Right ventricle myocardium inferior (tissue), 1 donor: ENCODE measurements at regions not wholly inside any gene's neighbourhood (a gene's known extent, or its start where the extent isn't known, plus 50 kb on each side); places are given as distances from the start of the nearest gene placed in this dataset.

Experiments
- ATAC-seq: fragments of 200-7000 bp; cut with Tn5 transposase; one replicate; pipeline ENCODE4 v1.9.1; 2020; ENCODE audit warnings: mild to moderate bottlenecking, moderate library complexity
- DNase-seq: peaks from one replicate; pipeline ENCODE4 v3.0.0; 2021; ENCODE audit errors: missing footprints
- intact Hi-C: fragments of 100-400 bp; cut with DNase I; formaldehyde crosslinking; loops from one replicate; pipeline ENCODE4 v1.11.0; 2022
- donor health status: DM: no; HTN: yes; CAD: no; lungs with severe emphysema.

DNA sequence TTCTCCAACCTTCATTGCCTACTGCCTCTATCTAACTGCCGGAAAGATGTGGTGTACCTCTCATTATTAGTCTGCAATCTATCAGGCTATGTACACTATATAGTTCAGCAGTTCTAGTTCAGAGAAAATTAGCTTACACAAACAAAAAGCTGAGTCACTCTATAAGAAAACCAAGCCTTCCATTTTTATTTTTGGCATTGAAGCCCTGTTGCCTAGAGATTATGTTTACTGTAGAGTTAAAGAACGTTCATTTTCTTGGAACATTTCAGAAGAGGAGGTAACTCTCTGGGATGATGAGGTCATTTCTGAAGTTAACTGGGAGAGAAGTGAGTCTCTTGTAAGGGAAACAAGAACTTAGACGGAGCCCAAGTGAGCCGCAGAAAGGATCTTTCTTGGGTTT, 133.5 kb downstream of the FAM124B start:
- no peak for ATAC-seq
- intact Hi-C loops: no loop called here
- no peak for DNase-seq

DNA sequence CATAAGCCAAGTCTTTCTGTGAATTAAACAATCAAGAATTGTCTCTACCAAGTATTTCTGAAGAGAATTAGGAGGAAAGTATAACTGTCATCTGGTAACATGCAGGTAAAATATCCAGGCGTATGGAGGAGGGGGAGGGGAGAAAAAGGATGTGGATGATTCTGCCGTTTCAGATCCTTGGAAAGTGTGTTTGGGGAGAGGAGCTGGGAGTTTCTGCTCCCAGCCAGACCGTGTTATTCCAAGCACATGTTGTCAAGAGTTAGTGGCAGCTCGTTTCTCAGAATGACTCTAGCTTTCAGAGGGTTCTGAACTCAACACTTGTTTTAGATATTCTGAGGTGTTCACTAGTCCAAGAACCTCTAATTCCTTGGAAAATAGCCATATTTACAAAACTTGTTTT, 137.6 kb downstream of the FAM124B start:
- intact Hi-C loops: no loop called here
- DNase-seq (no peak), ATAC-seq (no peak)

DNA sequence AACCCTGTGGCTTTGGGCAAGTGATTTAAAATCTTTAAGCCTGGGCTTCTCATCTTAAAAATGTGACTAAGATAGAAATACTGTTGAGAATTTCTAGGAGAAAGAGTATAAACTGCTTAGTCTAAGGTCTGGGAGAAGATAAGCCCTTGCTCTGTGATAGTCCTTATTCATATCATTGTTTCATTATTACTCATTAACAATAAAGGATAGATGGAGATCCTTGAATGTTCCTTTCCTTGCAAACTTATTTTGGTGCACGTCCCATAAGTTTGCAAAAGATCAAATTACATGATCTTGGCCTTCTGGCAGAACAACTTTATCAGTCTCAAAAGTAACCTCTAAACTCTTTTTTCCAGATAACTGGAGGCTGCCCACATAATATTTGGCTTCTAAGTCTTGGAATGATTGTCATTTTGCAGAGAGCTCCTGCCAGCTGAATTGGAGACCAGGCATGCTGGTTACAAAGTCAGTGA, 138.3 kb downstream of the FAM124B start:
- DNase-seq (no peak), ATAC-seq (no peak)
- intact Hi-C loops: no loop called here

DNA sequence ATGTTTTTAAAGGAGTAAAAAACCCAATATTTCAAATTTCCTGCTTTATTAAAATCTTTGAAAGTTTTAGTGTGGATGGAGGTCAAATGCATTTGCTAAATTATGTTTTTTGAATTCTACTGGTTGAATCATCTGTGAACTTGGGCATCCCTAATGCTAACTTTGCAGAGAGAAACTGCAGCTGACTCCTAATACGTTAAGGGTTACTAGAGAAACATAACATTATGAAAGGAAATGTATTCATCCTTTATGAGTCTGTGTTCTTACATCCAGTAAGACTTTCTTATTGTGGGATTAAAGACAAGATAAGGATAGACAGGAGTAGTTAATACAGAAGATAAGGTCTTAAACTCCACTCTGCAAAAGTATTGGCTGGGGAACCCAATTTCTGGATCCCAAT, 140.6 kb downstream of the FAM124B start:
- intact Hi-C loops: no loop called here
- DNase-seq (no peak), ATAC-seq (no peak)

DNA sequence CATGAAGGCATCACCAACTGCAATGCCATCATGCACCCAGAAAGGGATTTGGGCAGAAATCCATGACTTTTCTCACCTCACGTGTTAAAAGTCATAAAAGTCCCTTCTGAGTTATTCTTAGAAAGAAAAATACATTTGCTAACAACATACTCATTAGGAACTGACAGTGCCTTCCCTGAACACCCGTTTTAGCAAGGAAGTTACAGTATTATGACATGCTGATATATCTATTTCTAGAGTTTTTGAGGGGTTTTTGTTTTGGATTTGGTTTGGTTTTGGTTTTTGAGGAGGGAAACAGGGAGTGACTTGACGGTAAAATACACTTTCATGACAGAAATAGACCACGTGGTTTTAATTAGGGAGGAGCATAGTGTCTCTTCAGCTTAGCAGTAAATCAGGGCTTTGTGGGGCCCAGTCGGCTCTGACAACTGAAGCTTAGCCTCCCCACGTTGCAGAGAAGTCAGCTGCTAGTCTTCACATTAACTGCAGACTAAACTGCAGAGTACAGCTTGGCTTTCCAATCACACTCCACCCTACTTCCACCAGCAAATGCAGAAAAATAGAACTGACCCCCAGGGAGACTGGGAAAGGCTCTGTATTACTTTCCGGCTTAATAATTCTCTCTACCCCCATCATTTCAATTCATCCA, 141.4 kb downstream of the FAM124B start:
- intact Hi-C loops: no loop called here
- no peak for DNase-seq
- peak; percentile 23 for ATAC-seq

DNA sequence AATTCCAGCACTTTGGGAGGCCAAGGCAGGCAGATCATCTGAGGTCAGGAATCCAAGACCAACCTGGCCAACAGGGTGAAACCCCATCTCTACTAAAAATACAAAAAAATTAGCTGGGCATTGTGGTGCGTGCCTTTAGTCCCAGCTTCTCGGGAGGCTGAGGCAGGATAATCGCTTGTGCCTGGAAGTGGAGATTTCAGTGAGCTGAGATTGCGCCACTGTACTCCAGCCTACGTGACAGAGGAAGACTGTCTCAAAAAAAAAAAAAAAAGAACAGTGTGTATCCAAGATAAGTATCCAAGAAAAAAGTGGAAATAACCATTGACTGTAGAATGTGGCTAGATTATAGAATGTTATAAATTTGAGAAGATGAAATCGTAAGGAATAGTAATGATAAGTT, 142.1 kb downstream of the FAM124B start:
- intact Hi-C loops: no loop called here
- no peak for ATAC-seq
- no peak for DNase-seq

DNA sequence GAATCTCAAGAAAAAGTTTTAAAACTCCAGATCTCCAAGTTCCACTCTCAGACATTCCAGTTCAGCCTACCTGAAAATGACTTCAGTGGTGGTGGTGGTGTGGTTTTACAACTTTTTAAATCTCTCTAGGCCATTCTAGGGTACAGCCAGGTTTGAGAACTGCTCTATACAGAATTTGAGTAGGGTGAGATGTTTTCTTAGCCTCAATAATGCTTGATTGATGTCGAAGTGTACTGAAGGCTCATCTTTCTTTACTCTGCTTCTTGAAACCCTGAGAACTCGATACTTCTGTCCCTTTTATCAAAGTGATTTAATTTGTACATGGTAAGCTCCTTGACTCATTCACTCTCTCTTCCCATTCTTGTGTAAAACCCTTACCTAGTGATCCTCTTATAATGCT, 143.8 kb downstream of the FAM124B start:
- ATAC-seq (no peak), DNase-seq (no peak)
- intact Hi-C loops: no loop called here

DNA sequence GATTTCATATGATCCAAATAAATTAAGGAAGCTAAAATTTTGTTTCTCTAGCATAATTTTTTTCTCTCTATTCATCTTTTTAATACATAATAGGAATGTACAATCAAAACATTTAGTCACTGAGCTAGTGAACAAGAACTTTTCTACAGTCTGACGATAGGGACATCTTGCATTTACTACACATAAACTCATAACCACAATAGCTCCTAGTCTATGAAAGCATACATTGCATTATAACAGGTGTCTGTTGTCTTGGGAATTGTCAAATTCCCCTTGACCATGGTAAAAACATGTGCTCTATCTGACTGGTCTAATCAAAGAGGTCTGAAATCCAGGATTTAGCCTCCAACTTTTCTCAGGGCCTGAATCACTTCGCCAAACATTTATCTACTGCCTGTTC, 144.8 kb downstream of the FAM124B start:
- intact Hi-C loops: no loop called here
- ATAC-seq (no peak), DNase-seq (no peak)

DNA sequence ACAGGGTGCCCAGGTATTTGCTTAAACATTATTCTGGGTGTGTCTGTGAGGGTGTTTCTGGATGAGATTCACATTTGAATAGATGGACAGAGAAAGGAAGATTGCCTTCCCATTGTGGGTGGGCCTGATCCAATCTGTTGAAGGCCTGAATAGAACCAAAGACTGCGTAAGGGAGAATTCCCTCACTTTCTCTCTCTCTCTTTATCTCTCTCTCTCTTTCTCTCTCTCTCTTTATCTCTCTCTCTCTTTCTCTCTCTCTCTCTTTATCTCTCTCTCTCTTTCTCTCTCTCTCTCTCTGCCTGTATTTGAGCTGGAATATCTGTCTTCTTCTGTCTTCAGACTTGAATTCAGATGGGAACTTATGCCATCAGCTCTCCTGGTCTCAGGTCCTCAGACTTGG, 148.4 kb downstream of the FAM124B start:
- intact Hi-C loops: no loop called here
- no peak for ATAC-seq

DNA sequence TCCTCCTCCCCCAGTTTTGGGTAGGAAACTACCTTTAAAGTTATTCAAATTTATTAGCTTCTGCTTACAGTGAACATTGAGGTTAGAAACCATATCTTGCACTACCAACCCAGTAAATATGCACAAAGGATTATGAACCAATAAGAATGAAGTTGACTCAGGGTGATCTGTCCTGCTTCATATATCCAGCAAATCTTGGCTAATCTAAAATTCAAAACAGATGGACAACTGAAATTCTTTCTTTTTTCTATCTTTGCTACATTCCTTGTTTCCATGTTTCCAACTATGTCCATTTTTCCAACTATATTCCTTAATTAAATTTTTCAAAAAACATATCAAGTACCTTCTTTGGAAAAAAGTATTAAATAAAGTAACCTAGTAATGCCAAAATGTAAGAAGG, 149.3 kb downstream of the FAM124B start:
- DNase-seq: no peak
- ATAC-seq: no peak
- intact Hi-C loops: no loop called here

More for the DNA sequence above, 148.4 kb downstream of the FAM124B start:
- no peak for DNase-seq

DNA sequence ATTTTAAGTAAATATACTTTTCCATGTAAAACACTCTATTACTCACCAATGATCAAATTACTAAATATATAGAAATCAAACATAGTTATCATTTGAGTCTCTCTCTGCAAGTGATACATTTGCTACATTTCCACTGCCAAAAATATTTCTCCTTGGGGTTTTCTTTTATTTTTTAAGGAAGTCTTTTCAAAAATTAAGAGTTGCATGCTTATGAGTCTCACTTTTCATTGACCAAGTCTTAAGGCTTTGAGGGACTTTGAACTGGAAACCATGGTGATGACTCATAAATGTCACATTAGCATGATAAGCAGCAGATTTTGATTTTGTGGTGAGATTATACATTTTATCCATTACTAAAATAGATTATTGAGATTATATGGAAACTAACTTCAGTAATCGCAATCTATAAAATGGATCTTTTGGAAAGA, 152.9 kb downstream of the FAM124B start:
- intact Hi-C loops: no loop called here
- no peak for ATAC-seq
- DNase-seq: no peak

DNA sequence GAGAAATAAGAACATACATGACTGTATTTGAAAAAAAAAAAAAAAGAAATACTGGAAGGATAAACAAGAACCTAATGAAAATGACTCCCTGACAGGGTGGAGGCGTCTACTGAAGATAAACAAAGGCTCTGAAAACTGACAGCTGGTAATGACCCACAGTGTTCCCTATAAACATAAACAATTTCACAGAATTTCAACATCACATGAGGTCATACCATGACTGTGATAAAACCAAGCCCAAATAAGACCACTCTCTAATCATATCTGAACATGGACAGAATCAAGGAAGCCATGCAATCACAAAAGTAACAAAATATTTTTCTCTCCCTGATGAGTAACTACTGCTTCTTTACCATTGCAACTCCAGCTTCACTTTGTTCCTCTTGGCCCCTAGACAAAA, 159.3 kb downstream of the FAM124B start:
- intact Hi-C loops: no loop called here
- peak; percentile 37 for ATAC-seq
- no peak for DNase-seq

DNA sequence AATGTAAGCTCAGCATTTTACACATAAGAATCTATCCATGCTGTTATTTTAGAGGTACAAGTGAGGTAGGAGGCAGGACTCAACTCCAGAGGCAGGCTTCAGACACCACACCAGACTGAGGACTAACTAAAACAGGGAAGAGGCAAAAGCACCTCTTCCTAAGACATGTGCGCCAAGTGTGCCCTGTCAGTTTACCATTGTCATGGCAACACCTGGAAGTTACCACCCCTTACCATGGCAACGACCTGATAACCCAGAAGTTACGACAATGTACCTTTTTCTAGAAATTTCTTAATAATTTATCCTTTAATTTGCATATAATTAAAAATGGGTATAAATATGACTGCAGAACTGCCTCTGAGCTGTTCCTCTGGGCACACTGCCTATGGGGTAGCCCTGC, 160.1 kb downstream of the FAM124B start:
- no peak for ATAC-seq
- intact Hi-C loops: no loop called here

DNA sequence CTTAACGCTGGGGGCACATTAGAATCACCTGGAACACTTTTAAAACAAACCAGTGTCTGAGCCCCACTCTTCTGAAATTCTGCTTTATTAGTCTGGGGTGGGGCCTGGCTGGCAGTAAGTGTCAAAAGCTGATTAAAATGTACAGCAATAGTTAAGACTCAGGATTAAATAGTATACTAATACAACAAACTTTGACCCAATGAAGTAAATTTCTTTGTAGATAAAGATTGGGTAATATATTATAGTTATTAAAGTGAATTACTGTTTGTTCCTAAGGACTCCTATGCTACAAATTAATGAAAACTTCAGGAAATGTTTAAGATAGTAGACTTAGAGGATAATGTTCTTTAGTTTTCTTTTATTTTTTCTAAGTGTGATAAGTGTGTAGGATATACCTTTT, 160.9 kb downstream of the FAM124B start:
- intact Hi-C loops: no loop called here
- no peak for ATAC-seq
- no peak for DNase-seq

More for the DNA sequence above, 160.1 kb downstream of the FAM124B start:
- no peak for DNase-seq

DNA sequence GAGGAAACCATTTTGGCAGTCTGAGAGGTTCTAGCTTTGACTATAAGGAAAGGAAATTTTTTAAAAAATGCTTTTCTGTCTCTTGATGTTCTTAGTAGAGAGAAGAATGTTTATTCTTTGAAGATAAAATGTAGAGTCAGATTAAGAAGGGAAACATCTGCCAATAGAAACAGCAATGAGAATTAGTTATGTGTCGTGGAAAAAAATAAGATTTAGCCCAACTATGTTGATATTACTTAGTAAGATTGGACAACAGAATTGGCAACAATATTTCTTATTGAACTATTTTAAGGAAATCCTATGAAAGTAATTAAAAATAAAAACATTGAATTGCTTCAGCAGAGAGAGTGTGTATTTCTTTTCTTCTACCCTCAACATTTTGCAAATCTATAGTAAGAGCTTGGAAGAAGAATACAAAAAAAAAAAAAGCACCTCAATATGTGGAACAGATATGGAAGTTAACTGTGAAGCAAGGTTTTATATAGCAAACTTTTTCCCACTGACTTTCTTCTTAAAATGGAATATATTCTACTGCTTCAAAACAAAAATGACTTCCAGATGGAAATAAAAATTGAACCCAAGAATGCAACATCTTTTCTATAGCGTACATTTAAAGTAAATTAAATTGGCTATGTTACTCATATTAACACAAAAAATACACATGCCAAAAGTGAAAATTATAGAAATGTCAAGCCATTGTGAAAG, 177.9 kb downstream of the FAM124B start:
- DNase-seq (no peak), ATAC-seq (no peak)
- intact Hi-C loops: no loop called here

DNA sequence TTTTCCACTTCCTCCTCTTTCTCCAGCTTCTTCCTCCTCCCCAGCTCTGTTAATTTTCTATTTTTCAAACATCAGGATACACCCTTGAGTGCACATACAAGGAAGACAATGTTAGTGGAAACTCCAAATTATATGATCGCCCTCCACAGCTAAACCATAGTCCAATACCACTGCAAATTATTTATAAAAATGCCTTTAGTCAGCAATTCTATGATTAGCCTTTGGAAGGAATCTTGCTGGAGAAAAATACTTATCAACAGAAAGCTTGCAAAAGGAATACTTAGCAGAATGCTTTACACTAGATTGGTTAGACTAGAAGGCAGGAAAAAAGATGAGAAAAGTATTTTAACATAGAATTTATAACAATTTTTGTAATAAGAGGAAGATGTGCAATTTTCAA, 178.9 kb downstream of the FAM124B start:
- DNase-seq: no peak
- intact Hi-C loops: no loop called here
- no peak for ATAC-seq

DNA sequence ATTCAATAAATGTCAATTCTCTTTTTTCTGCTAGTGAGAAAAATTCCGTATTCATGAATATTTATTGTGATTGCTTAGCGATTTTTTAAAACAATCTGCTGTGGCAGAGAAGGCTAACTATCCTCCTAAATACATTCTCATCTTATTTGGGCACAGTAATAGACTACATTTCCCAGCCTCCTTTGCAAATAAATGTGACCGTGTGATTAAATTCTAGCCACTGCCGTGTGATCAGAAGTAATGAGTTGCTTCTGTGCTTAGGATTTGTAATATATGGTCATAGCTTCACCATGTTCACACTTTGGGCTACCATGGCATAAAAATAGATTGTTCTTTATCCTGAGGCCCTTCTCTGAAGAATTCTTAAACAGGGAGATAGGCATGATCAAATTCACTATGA, 179.6 kb downstream of the FAM124B start:
- intact Hi-C loops: no loop called here
- no peak for ATAC-seq

DNA sequence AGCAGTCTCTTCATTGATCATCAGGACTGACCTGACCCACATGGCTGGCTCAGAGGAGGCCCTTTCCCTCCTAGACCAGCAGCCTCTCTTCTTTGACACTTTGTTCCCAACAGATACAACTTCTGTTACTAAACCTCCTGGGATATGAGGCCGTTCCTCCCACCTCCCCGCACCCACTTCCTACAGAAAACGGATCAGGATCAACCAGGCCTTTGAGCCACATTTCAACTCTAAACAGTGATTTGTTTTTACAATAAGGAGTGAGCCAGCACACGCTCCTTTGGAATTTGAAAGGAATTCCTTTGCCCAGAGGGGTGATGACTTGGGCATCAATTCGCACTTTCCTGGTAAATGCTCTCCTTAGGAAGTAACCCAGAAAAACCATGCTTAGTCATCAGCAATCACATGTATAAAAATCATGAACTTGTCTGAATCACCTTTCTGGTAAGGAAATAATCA, 180.4 kb downstream of the FAM124B start:
- intact Hi-C loops: no loop called here
- no peak for ATAC-seq
- DNase-seq: no peak

More for the DNA sequence above, 179.6 kb downstream of the FAM124B start:
- no peak for DNase-seq

DNA sequence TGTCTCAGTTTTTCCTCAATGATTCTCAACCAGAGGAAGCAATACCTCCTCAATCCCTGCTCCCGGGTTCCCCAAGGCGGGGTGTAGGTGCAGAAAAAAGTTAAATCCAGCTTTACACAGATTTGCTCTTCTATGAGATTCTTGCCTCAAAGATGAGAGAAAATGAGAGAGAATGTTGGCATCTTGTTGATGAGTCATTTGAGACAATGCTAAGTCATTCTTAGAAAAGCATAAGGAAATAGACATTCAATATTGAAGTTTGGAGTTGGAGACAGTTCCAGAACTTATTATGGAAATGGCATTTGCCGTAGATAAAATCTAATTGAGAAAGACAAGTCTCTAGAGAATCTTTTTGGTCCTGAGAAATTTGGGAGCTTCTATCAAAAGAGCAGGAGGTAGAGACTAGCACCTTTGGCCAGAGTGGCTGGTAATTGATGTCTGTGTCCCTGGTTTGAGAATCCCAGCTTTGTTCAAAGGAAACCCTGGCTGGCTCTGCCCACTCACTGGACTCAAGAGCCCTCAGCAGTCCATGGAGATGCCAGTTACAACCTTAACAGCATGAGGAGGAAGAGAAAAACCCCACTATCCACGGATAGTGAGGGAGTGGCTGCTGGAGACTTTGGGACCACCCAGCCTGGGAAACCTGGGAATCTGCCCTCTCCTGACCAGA, 181.2 kb downstream of the FAM124B start:
- no peak for DNase-seq
- intact Hi-C loops: no loop called here
- ATAC-seq: no peak

DNA sequence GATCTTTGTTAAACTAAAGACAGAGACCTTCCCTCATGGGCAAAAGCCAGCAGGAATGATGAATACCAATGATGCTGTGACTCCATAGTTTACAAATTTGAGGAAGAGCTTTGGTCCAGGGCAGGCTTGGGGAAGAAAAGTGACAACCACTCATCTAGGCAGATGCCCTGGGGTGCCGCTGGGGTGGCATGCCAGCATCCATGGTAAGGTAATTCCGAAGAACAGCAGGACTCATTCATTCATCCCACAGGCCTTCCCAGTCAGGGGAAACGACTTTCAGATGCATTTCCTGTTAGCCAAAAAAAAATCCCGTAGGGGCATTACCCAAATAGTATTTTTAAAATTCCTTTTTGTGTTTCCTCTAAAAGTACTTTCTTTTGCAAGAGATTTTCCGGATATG, 180.7 kb upstream of the SERPINE2 start:
- intact Hi-C loops: no loop called here
- no peak for ATAC-seq
- no peak for DNase-seq
